ENCODE measurements at regions not wholly inside any gene's neighbourhood (a gene's known extent, or its start where the extent isn't known, plus 50 kb on each side); places are given as distances from the start of the nearest gene placed in this dataset.

- Histone ChIP-seq H3K27ac (ENCODE audit: low read depth, low read length) (no peak overlapping the region), H3K9ac (ENCODE audit: low read length) (no peak overlapping the region), H3K4me3 (replicated peaks in 1 of 2; ENCODE audit: low read depth in 1 of 2, low read length in 2 of 2) (no peak overlapping the region), H2AFZ (ENCODE audit: low read depth, low read length, poor library complexity, severe bottlenecking) (no peak overlapping the region), H3K9me3 (ENCODE audit: control insufficient read depth in 1 of 2, insufficient read depth in 1 of 2, low read depth in 1 of 2, low read length in 2 of 2) (no peaks in the 10 kb centered on the region), H3K4me1 (ENCODE audit: control insufficient read depth in 1 of 2, insufficient read depth in 2 of 2, low read length in 2 of 2) (no peaks in the 10 kb centered on the region), H3K79me2 (ENCODE audit: insufficient read depth, low read length) (no peaks in the 10 kb centered on the region), H3K27me3 (ENCODE audit: insufficient read depth, low read length) (0 out of 2 replicates have a peak, but pooled peaks cover 6% of the 10 kb centered on the region), H3K36me3 (ENCODE audit: control insufficient read depth in 1 of 2, insufficient read depth in 2 of 2, low read length in 2 of 2) (no peaks in the 10 kb centered on the region), H3K9me2 (ENCODE audit: insufficient read depth) (no peaks in the 10 kb centered on the region), H3K4me2 (ENCODE audit: low read length) (no peak overlapping the region), H4K20me1 (ENCODE audit: insufficient read depth) (no peaks in the 10 kb centered on the region)
- TF ChIP-seq ELF1 (IDR thresholded peaks at IDR 0.05; ENCODE audit: borderline replicate concordance, low read depth) = no peak
- TF ChIP-seq RAD21 (IDR thresholded peaks at IDR 0.05; ENCODE audit: low read depth) = no peak
- no peak for TF ChIP-seq ZBTB33 (IDR thresholded peaks at IDR 0.05; ENCODE audit: extremely low read depth, insufficient replicate concordance, low read length)
- TF ChIP-seq ATF3 (IDR thresholded peaks at IDR 0.05) = no peak
- TF ChIP-seq ZFX (IDR thresholded peaks at IDR 0.05) = no peak
- TF ChIP-seq FOSL1 (IDR thresholded peaks at IDR 0.05; ENCODE audit: low read depth) = no peak
- TF ChIP-seq MAX (IDR thresholded peaks at IDR 0.05) = no peak
- no peak for TF ChIP-seq JUND (IDR thresholded peaks at IDR 0.05)
- no peak for TF ChIP-seq TCF7L2 (IDR thresholded peaks at IDR 0.05; ENCODE audit: borderline replicate concordance, extremely low read depth, insufficient read depth, insufficient read length)
- no peak for TF ChIP-seq SRF (IDR thresholded peaks at IDR 0.05; ENCODE audit: low read depth)
- TF ChIP-seq EZH2phosphoT487 (IDR thresholded peaks at IDR 0.05; ENCODE audit: borderline replicate concordance) = no peak
- TF ChIP-seq YY1 (IDR thresholded peaks at IDR 0.05; ENCODE audit: extremely low read depth, insufficient replicate concordance, low read depth, low read length) = no peak
- TF ChIP-seq SP1 (IDR thresholded peaks at IDR 0.05; ENCODE audit: low read depth) = no peak
- no peak for TF ChIP-seq EGR1 (IDR thresholded peaks at IDR 0.05; ENCODE audit: low read depth)
- no peak for TF ChIP-seq POLR2AphosphoS5 (IDR thresholded peaks at IDR 0.05; ENCODE audit: low read depth, low read length)
- TF ChIP-seq SIN3A (IDR thresholded peaks at IDR 0.05; ENCODE audit: low read depth) = no peak
- no peak for TF ChIP-seq CEBPB (IDR thresholded peaks at IDR 0.05; ENCODE audit: low read depth)
- no peak for TF ChIP-seq REST (IDR thresholded peaks at IDR 0.05; ENCODE audit: low read depth)
- no peak for TF ChIP-seq ZNF274 (IDR thresholded peaks at IDR 0.05; ENCODE audit: low read depth, low read length)
- no TSS peak for BruUV-seq (replicated peaks)
- ChIA-PET CTCF (no interaction called here), RAD21 (ENCODE audit: low non-redundant PET in 1 of 2, low total read pairs in 2 of 2, uncharacterized antibody in 2 of 2, unreplicated experiment in 2 of 2) (no interaction called here), POLR2A (no interaction called here)
- DNase-seq (ENCODE audit: low read depth, low spot score) (no peak), ATAC-seq (no peak)
- intact Hi-C loops (cut with micrococcal nuclease) = no loop called here
Observed at GRCh38 chr13:101003566-101003965, 329.0 kb upstream of the TMTC4 start.

All from HCT116 (cell line).